ENCODE measurements at regions not wholly inside any gene's neighbourhood (a gene's known extent, or its start where the extent isn't known, plus 50 kb on each side); places are given as distances from the start of the nearest gene placed in this dataset.

- TF ChIP-seq CTCF (IDR thresholded peaks at IDR 0.05) (no peak), POLR2A (IDR thresholded peaks at IDR 0.05) (no peak)
These were observed 165.6 kb downstream of the TRIM27 start for GRCh38 chr6:28758046-28758817.

Data from stomach (tissue), 4 donors.